Right atrium auricular region (tissue), 2 donors: ENCODE measurements at regions not wholly inside any gene's neighbourhood (a gene's known extent, or its start where the extent isn't known, plus 50 kb on each side); places are given as distances from the start of the nearest gene placed in this dataset.

Source experiments
- DNase-seq: peaks from one replicate; pipeline ENCODE4 v3.0.0-alpha.2; 2019; ENCODE audit warnings: low spot score
- H3K27ac ChIP-seq, 2 donors: fragments of 200-600 bp; sonication (generic); 1 replicate in 1 of 2; 2 replicates in 1 of 2; pipeline ENCODE4 v1.5.1; 2016 to 2019
- H3K27me3 ChIP-seq, 2 donors: fragments of 200-600 bp; sonication (generic); one replicate each; pipeline versions ENCODE4 v1.5.1 to v1.6.0; 2017 to 2019
- H3K36me3 ChIP-seq: fragments of 200-600 bp; sonication (generic); one replicate; pipeline ENCODE4 v1.5.1; 2016
- H3K4me1 ChIP-seq, 2 donors: fragments of 200-600 bp; sonication (generic); one replicate each; pipeline versions ENCODE4 v1.5.1 to v1.6.0; 2017 to 2019
- H3K4me3 ChIP-seq, 2 donors: fragments of 200-600 bp; sonication (generic); 1 replicate in 1 of 2; 2 replicates in 1 of 2; pipeline ENCODE4 v1.5.1; 2017 to 2019; ENCODE audit warnings: mild to moderate bottlenecking in 1 of 2, moderate library complexity in 1 of 2
- H3K9me3 ChIP-seq, 2 donors: fragments of 200-600 bp; sonication (generic); one replicate each; pipeline ENCODE4 v1.5.1; 2019
- CTCF ChIP-seq, 2 donors: fragments of 200-600 bp; sonication (generic); IDR thresholded peaks; one replicate each; pipeline ENCODE4 v1.5.1; 2019; ENCODE audit warnings: antibody characterized with exemption in 2 of 2

GRCh38 chrX:122187069-122187713 lies 996.9 kb upstream of the GRIA3 start:
- Histone ChIP-seq H3K9me3 (no peaks in the 10 kb centered on the region), H3K36me3 (no peaks in the 10 kb centered on the region), H3K27ac (no peak overlapping the region), H3K4me1 (no peaks in the 10 kb centered on the region), H3K4me3 (no peak overlapping the region), H3K27me3 (no peaks in the 10 kb centered on the region)
- DNase-seq: no peak
- TF ChIP-seq CTCF (IDR thresholded peaks at IDR 0.05): no peak

- Histone ChIP-seq H3K4me3 (no peak overlapping the region), H3K36me3 (no peaks in the 10 kb centered on the region), H3K4me1 (no peaks in the 10 kb centered on the region), H3K9me3 (no peaks in the 10 kb centered on the region), H3K27ac (no peak overlapping the region), H3K27me3 (no peaks in the 10 kb centered on the region)
- TF ChIP-seq CTCF (IDR thresholded peaks at IDR 0.05): no peak
- no peak for DNase-seq
Observed at GRCh38 chrX:122188751-122189150, 995.3 kb upstream of the GRIA3 start.

- DNase-seq: no peak
- Histone ChIP-seq H3K27ac (no peak overlapping the region), H3K4me3 (no peak overlapping the region), H3K27me3 (no peaks in the 10 kb centered on the region), H3K36me3 (no peaks in the 10 kb centered on the region), H3K4me1 (no peaks in the 10 kb centered on the region), H3K9me3 (no peaks in the 10 kb centered on the region)
- TF ChIP-seq CTCF (IDR thresholded peaks at IDR 0.05): no peak
Observed at GRCh38 chrX:122196343-122196742, 987.7 kb upstream of the GRIA3 start.

- Histone ChIP-seq H3K36me3 (no peaks in the 10 kb centered on the region), H3K4me3 (no peak overlapping the region), H3K27ac (no peak overlapping the region), H3K27me3 (no peaks in the 10 kb centered on the region), H3K9me3 (no peaks in the 10 kb centered on the region), H3K4me1 (no peaks in the 10 kb centered on the region)
- no peak for DNase-seq
- no peak for TF ChIP-seq CTCF (IDR thresholded peaks at IDR 0.05)
Observed at GRCh38 chrX:122203399-122203798, 980.7 kb upstream of the GRIA3 start.

- no peak for TF ChIP-seq CTCF (IDR thresholded peaks at IDR 0.05)
- no peaks in the 10 kb centered on the region for H3K36me3 ChIP-seq
- no peak overlapping the region for H3K4me3 ChIP-seq
- no peak overlapping the region for H3K27ac ChIP-seq
- no peaks in the 10 kb centered on the region for H3K4me1 ChIP-seq
- H3K27me3 ChIP-seq: no peaks in the 10 kb centered on the region
- no peak for DNase-seq
- H3K9me3 ChIP-seq: peaks cover 0 to 4% of the 10 kb centered on the region in 2 donors
Observed at GRCh38 chrX:122218666-122219065, 965.4 kb upstream of the GRIA3 start.

GRCh38 chrX:122219226-122219625 lies 964.9 kb upstream of the GRIA3 start:
- no peak for TF ChIP-seq CTCF (IDR thresholded peaks at IDR 0.05)
- Histone ChIP-seq H3K27me3 (no peaks in the 10 kb centered on the region), H3K4me1 (no peaks in the 10 kb centered on the region), H3K36me3 (no peaks in the 10 kb centered on the region), H3K9me3 (peaks cover 0 to 4% of the 10 kb centered on the region in 2 donors), H3K4me3 (no peak overlapping the region), H3K27ac (no peak overlapping the region)
- DNase-seq: no peak
